ENCODE measurements at regions not wholly inside any gene's neighbourhood (a gene's known extent, or its start where the extent isn't known, plus 50 kb on each side); places are given as distances from the start of the nearest gene placed in this dataset.

GRCh38 chr1:102798718-102799117 is 309.6 kb downstream of the COL11A1 start:
- no peak overlapping the region for H3K56ac ChIP-seq (ENCODE audit: insufficient read length, low read depth, low read length)
- H2AK5ac ChIP-seq (ENCODE audit: insufficient read length, low read length) = no peak overlapping the region
- H4K91ac ChIP-seq (ENCODE audit: insufficient read length, low read depth, low read length) = no peak overlapping the region
- no peak overlapping the region for H3T11ph ChIP-seq (ENCODE audit: low read length)
- TF ChIP-seq, protein P1, sequence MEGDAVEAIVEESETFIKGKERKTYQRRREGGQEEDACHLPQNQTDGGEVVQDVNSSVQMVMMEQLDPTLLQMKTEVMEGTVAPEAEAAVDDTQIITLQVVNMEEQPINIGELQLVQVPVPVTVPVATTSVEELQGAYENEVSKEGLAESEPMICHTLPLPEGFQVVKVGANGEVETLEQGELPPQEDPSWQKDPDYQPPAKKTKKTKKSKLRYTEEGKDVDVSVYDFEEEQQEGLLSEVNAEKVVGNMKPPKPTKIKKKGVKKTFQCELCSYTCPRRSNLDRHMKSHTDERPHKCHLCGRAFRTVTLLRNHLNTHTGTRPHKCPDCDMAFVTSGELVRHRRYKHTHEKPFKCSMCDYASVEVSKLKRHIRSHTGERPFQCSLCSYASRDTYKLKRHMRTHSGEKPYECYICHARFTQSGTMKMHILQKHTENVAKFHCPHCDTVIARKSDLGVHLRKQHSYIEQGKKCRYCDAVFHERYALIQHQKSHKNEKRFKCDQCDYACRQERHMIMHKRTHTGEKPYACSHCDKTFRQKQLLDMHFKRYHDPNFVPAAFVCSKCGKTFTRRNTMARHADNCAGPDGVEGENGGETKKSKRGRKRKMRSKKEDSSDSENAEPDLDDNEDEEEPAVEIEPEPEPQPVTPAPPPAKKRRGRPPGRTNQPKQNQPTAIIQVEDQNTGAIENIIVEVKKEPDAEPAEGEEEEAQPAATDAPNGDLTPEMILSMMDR (conservative IDR thresholded peaks at IDR 0.05) = no peak
- no peak overlapping the region for H2BK15ac ChIP-seq (ENCODE audit: low read depth, low read length)
- H2BK120ac ChIP-seq (ENCODE audit: low read depth, low read length, poor library complexity, severe bottlenecking) = no peak overlapping the region
- H3K79me2 ChIP-seq (ENCODE audit: insufficient read depth, low read length) = no peaks in the 10 kb centered on the region
- no peak for DNase-seq
- H3K4me1 ChIP-seq (ENCODE audit: insufficient read depth, low read length) = no peaks in the 10 kb centered on the region
- no peak overlapping the region for H2BK20ac ChIP-seq (ENCODE audit: low read depth, low read length, poor library complexity, severe bottlenecking)
- H4K5ac ChIP-seq (ENCODE audit: insufficient read length, low read depth, low read length) = no peak overlapping the region
- H3K79me1 ChIP-seq (ENCODE audit: insufficient read depth, low read depth, low read length, poor library complexity, severe bottlenecking) = no peaks in the 10 kb centered on the region
- H3K4ac ChIP-seq (ENCODE audit: low read depth, low read length) = no peak overlapping the region
- H3K18ac ChIP-seq (ENCODE audit: insufficient read length, low read depth, low read length) = no peak overlapping the region
- Mint-ChIP-seq H3K27ac (no peak overlapping the region), H3K4me1 (no peaks in the 10 kb centered on the region), H3K9me3 (no peaks in the 10 kb centered on the region; a peak in 1 of 5 replicates), H3K27me3 (ENCODE audit: low read depth) (no peaks in the 10 kb centered on the region), H3K36me3 (ENCODE audit: insufficient read depth in 1 of 3, low read depth in 3 of 3) (no peaks in the 10 kb centered on the region), H3K4me3 (no peak overlapping the region)
- no peak overlapping the region for H3K9ac ChIP-seq (ENCODE audit: extremely low read depth, insufficient read length, low read length)
- H3K23me2 ChIP-seq (ENCODE audit: insufficient read length, low read depth, low read length, poor library complexity, severe bottlenecking) = no peaks in the 10 kb centered on the region
- no peak overlapping the region for H3K4me2 ChIP-seq (ENCODE audit: insufficient read depth, insufficient read length, low read length)
- H3K9me3 ChIP-seq (ENCODE audit: control insufficient read depth, low read depth, low read length) = no peaks in the 10 kb centered on the region
- H2BK12ac ChIP-seq (ENCODE audit: insufficient read length, low read depth, low read length) = no peak overlapping the region
- H2BK5ac ChIP-seq (ENCODE audit: insufficient read length, low read length) = no peak overlapping the region
- H4K20me1 ChIP-seq (ENCODE audit: control insufficient read depth, insufficient read depth, insufficient read length) = no peaks in the 10 kb centered on the region
- no peak overlapping the region for H2AFZ ChIP-seq (ENCODE audit: low read length)
- H3K14ac ChIP-seq (ENCODE audit: insufficient read depth, low read length) = no peak overlapping the region
- no peak overlapping the region for H3K23ac ChIP-seq (ENCODE audit: insufficient read length, low read depth, low read length)
- no peak overlapping the region for H3K27ac ChIP-seq (ENCODE audit: insufficient read length, low read depth, low read length)
- no peaks in the 10 kb centered on the region for H3K27me3 ChIP-seq (ENCODE audit: insufficient read depth, low read length)
- no peak overlapping the region for H4K8ac ChIP-seq (replicated peaks; ENCODE audit: insufficient read length, low read depth, low read length)
